VCaP (cell line): ENCODE measurements at regions not wholly inside any gene's neighbourhood (a gene's known extent, or its start where the extent isn't known, plus 50 kb on each side); places are given as distances from the start of the nearest gene placed in this dataset.

ENCODE experiments used
- H3K27ac ChIP-seq: fragments of 450-650 bp; 2 replicates; pipeline ENCODE4 v1.5.1; 2017
- CTCF ChIP-seq: fragments of 450-650 bp; conservative IDR thresholded peaks from 2 replicates; pipeline ENCODE4 v1.5.1; 2017; ENCODE audit warnings: mild to moderate bottlenecking, moderate library complexity

GRCh38 chr15:38002883-38003477, 68.5 kb downstream of the TMCO5A start:
- H3K27ac ChIP-seq: no peak overlapping the region
- peak; percentile 68 for TF ChIP-seq CTCF

DNA sequence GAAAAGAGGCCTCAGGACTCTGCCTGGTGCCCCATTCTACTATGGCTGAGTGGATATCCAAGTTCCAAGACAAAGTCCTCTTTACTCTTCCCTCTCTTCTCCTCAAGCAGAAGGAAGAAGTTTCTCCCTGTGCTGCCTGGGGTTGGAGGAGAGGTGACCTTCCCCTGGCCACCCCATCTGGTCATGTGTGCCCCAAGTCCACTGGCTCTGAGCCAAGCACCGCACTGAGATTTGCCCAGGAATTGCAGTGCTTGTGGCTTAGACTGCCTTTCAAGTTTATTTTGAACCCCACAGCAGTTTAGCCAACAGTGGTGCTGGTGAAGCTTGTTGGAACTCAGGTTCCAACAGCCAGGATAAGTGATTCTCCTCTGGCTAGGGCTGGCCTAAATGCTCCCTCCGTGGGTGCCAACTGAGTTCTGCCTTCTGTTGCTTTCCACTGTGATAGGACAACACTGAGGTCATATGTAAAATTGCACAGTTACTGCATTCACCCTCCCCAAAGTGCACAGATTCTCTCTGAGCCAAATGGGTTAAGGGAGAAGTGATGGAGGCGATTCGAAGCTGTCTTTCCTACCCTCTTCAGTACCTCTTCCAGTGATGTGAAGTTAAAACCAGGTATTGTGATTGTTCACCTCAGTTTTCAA, 69.9 kb downstream of the TMCO5A start:
- no peak for TF ChIP-seq CTCF
- H3K27ac ChIP-seq: no peak overlapping the region

GRCh38 chr15:38005953-38006808, 71.7 kb downstream of the TMCO5A start:
- H3K27ac ChIP-seq: no peak overlapping the region
- TF ChIP-seq CTCF: no peak

DNA sequence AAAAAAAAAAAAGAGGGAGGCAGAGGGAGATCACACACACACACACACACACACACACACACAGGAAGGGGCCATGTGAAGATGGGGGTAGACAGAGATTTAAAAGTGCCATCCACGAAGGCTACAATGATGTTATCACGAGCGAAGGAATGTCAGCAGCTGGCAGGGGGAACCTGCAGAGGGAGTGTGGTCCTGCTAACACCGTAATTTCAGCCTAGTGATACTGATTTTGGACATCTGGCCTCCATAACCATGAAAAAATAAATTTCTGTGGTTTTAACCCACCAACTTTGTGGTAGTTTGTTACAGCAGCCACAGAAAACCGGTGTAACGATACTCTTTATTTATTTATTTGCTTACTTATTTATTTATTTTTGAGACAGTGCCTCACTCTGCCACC, 76.0 kb downstream of the TMCO5A start:
- no peak overlapping the region for H3K27ac ChIP-seq

DNA sequence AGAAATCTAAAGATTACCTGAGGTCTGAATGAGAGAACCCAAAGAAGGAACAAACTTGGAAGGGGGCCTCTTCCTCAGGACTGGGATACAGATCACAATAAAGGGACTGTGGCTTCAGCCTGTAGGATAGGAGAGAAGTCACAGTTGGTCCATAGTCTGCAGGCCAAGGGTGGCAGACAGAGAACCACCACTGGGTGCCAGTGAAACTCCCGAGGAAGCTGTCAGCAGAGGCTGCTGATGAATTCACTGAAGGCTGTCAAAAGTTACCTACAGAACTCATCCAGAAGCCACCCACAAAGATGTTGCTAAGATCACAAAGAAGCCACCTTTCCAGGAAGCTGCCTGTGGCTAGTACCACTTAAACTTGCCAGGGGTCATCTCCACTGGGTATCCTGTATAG, 78.5 kb downstream of the TMCO5A start:
- no peak overlapping the region for H3K27ac ChIP-seq
- no peak for TF ChIP-seq CTCF

More for the DNA sequence above, 76.0 kb downstream of the TMCO5A start:
- no peak for TF ChIP-seq CTCF

DNA sequence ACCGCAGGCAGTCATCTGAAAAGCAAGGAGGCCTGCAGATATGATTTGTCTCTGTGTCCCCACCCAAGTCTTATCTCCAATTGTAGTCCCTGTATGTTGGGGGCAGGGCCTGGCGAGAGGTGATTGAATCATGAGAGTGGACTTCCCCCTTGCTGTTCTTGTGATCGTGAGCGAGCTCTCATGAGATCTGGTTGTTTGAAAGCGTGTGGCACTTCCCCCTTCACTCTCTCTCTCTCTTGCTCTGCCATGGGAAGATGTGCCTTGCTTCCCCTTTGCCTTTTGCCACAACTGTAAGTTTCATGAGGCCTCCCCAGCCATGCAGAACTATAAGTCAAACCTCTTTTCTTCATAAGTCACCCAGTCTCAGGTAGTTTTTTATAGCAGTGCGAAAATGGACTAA, 83.3 kb downstream of the TMCO5A start:
- no peak overlapping the region for H3K27ac ChIP-seq

More for the DNA sequence above, 83.3 kb downstream of the TMCO5A start:
- no peak for TF ChIP-seq CTCF
